ENCODE measurements at regions not wholly inside any gene's neighbourhood (a gene's known extent, or its start where the extent isn't known, plus 50 kb on each side); places are given as distances from the start of the nearest gene placed in this dataset.
"Not testable (repeated sequence)": the region's sequence is repeated elsewhere in the genome, so short reads cannot be mapped to it uniquely, and the experiment has no call there.

GRCh38 chr12:131540138-131540623 lies 170.7 kb upstream of the SFSWAP start:
- Histone ChIP-seq H3K27ac (no peak overlapping the region), H3K4me1 (peaks cover 0 to 5% (median 0%) of the 10 kb centered on the region in 3 donors), H3K9me3 (no peaks in the 10 kb centered on the region), H3K4me3 (no peak overlapping the region), H3K36me3 (no peaks in the 10 kb centered on the region), H3K27me3 (peaks cover 0 to 9% (median 0%) of the 10 kb centered on the region in 4 donors)
- TF ChIP-seq POLR2A (IDR thresholded peaks at IDR 0.05) (no peak), CTCF (IDR thresholded peaks at IDR 0.05) (no peak)
- WGBS, 2 donors, result 89 to 93% methylated on average over 4 of the region's 4 CpGs
- intact Hi-C loops (cut with DNase I), result no loop called here
- no peak for DNase-seq

- H3K9me3 ChIP-seq; DNase-seq; H3K4me3 ChIP-seq; intact Hi-C loops (cut with DNase I); H3K4me1 ChIP-seq; H3K36me3 ChIP-seq; H3K27ac ChIP-seq: not testable (repeated sequence)
- 67 to 71% methylated on average over 1 of the region's 1 CpG for WGBS, 2 donors
- peaks cover 0 to 11% (median 0%) of the 10 kb centered on the region in 4 donors for H3K27me3 ChIP-seq
Measured at GRCh38 chr12:131541512-131541911, 169.4 kb upstream of the SFSWAP start.

DNA sequence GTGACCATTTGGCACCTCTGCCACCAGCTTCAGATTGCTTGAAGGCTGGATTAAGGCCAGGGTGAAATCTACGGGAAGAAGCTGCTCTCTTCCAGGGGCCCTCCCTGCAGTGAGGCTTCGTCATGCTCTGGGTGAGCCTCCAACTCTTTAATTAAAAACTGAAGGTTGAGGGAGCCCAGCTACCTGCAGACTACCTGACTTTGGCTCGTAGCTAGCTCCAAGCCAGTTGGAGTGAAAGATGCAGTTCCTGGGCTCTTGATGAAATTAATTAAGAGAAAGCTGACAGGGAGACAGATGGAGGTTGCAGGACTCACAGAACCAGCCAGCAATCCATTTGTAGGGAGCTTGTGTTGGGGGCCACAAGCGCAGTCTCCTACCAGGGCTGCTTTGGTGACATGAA lies 168.5 kb upstream of the SFSWAP start:
- WGBS, 2 donors, result 87 to 100% methylated on average over 1 to 3 of the region's 4 CpGs
- no peaks in the 10 kb centered on the region for H3K9me3 ChIP-seq
- intact Hi-C loops (cut with DNase I), result no loop called here
- peaks cover 0 to 20% (median 0%) of the 10 kb centered on the region in 4 donors for H3K27me3 ChIP-seq
- TF ChIP-seq POLR2A (IDR thresholded peaks at IDR 0.05) (no peak), CTCF (IDR thresholded peaks at IDR 0.05) (no peak)
- no peak overlapping the region for H3K4me3 ChIP-seq
- H3K4me1 ChIP-seq, result no peaks in the 10 kb centered on the region
- H3K27ac ChIP-seq, result no peak overlapping the region
- no peaks in the 10 kb centered on the region for H3K36me3 ChIP-seq
- DNase-seq, result no peak

GRCh38 chr12:131543040-131543439 lies 167.8 kb upstream of the SFSWAP start:
- no peak overlapping the region for H3K4me3 ChIP-seq
- no peaks in the 10 kb centered on the region for H3K36me3 ChIP-seq
- no peaks in the 10 kb centered on the region for H3K4me1 ChIP-seq
- peaks cover 0 to 24% (median 0%) of the 10 kb centered on the region in 4 donors for H3K27me3 ChIP-seq
- H3K9me3 ChIP-seq, result no peaks in the 10 kb centered on the region
- TF ChIP-seq CTCF (IDR thresholded peaks at IDR 0.05) (no peak), POLR2A (IDR thresholded peaks at IDR 0.05) (no peak)
- WGBS, 2 donors, result 82 to 94% methylated on average over 3 to 5 of the region's 5 CpGs
- no peak for DNase-seq
- intact Hi-C loops (cut with DNase I), result no loop called here
- H3K27ac ChIP-seq, result no peak overlapping the region

GRCh38 chr12:131547555-131547954 lies 163.3 kb upstream of the SFSWAP start:
- peaks cover 0 to 18% (median 0%) of the 10 kb centered on the region in 4 donors for H3K27me3 ChIP-seq
- no peaks in the 10 kb centered on the region for H3K36me3 ChIP-seq
- DNase-seq, result no peak
- WGBS, 2 donors, result 52 to 63% methylated on average over 5 to 6 of the region's 6 CpGs
- no peak overlapping the region for H3K27ac ChIP-seq
- H3K9me3 ChIP-seq, result no peaks in the 10 kb centered on the region
- no peaks in the 10 kb centered on the region for H3K4me1 ChIP-seq
- intact Hi-C loops (cut with DNase I), result no loop called here
- no peak overlapping the region for H3K4me3 ChIP-seq
- TF ChIP-seq POLR2A (IDR thresholded peaks at IDR 0.05) (no peak), CTCF (IDR thresholded peaks at IDR 0.05) (no peak)

- intact Hi-C loops (cut with DNase I), result no loop called here
- Histone ChIP-seq H3K4me3 (no peak overlapping the region), H3K36me3 (no peaks in the 10 kb centered on the region), H3K27me3 (peaks cover 0 to 25% (median 0%) of the 10 kb centered on the region in 4 donors), H3K9me3 (no peaks in the 10 kb centered on the region), H3K27ac (no peak overlapping the region), H3K4me1 (peaks cover 0 to 9% (median 0%) of the 10 kb centered on the region in 3 donors)
- TF ChIP-seq CTCF (IDR thresholded peaks at IDR 0.05) (no peak), POLR2A (IDR thresholded peaks at IDR 0.05) (no peak)
- 71% methylated on average over 5 of the region's 5 CpGs for WGBS, 2 donors
- no peak for DNase-seq
Measured at GRCh38 chr12:131550121-131550520, 160.8 kb upstream of the SFSWAP start.

Data from esophagus squamous epithelium (tissue), 5 donors.